Spleen (tissue), 11 donors: ENCODE measurements at regions not wholly inside any gene's neighbourhood (a gene's known extent, or its start where the extent isn't known, plus 50 kb on each side); places are given as distances from the start of the nearest gene placed in this dataset.
"Not testable (repeated sequence)": the region's sequence is repeated elsewhere in the genome, so short reads cannot be mapped to it uniquely, and the experiment has no call there.

Experiments
- DNase-seq: peaks from one replicate; pipeline ENCODE4 v3.0.0-alpha.2; 2020
- H3K27ac ChIP-seq, 8 donors: fragments of 200-600 bp; sonication (generic) in 7 of 8; 1 replicate in 4 of 8; 2 replicates in 4 of 8; pipeline versions ENCODE4 v1.5.0 to v1.8.0; 2016 to 2021; ENCODE audit warnings: inconsistent platforms in 4 of 8, mild to moderate bottlenecking in 4 of 8, moderate library complexity in 1 of 8
- H3K27me3 ChIP-seq, 7 donors: fragments of 200-600 bp; sonication (generic) in 6 of 7; replicated peaks in 1 of 7; 1 replicate in 4 of 7; 2 replicates in 3 of 7; pipeline versions ENCODE4 v1.5.0 to v1.8.0; 2016 to 2021; ENCODE audit warnings: inconsistent platforms in 3 of 7, mild to moderate bottlenecking in 1 of 7
- H3K36me3 ChIP-seq, 6 donors: fragments of 200-600 bp; sonication (generic) in 5 of 6; 1 replicate in 4 of 6; 2 replicates in 2 of 6; pipeline versions ENCODE4 v1.5.0 to v1.8.0; 2016 to 2021; ENCODE audit warnings: inconsistent platforms in 2 of 6
- H3K4me1 ChIP-seq, 6 donors: fragments of 200-600 bp; sonication (generic) in 5 of 6; 1 replicate in 3 of 6; 2 replicates in 3 of 6; pipeline versions ENCODE4 v1.5.0 to v1.8.0; 2016 to 2021; ENCODE audit warnings: inconsistent platforms in 3 of 6
- H3K4me3 ChIP-seq, 8 donors: fragments of 200-600 bp; sonication (generic) in 7 of 8; 1 replicate in 4 of 8; 2 replicates in 4 of 8; pipeline versions ENCODE4 v1.5.0 to v1.8.0; 2016 to 2021; ENCODE audit warnings: inconsistent platforms in 4 of 8, mild to moderate bottlenecking in 4 of 8, moderate library complexity in 2 of 8
- H3K9me3 ChIP-seq, 8 donors: fragments of 200-600 bp; sonication (generic) in 7 of 8; 1 replicate in 4 of 8; 2 replicates in 4 of 8; pipeline versions ENCODE4 v1.5.0 to v1.8.0; 2016 to 2021; ENCODE audit warnings: inconsistent platforms in 4 of 8
- POLR2A ChIP-seq, 3 donors: fragments of 450-650 bp; IDR thresholded peaks; one replicate each; pipeline ENCODE4 v1.5.1; 2017; ENCODE audit warnings: antibody characterized with exemption in 3 of 3, mild to moderate bottlenecking in 1 of 3
- POLR2AphosphoS5 ChIP-seq, 3 donors: sonication (generic); formaldehyde crosslinking; IDR thresholded peaks; one replicate each; pipeline ENCODE4 v1.5.1; 2017; ENCODE audit warnings: antibody characterized with exemption in 3 of 3
- WGBS, 5 donors: extraction: QIAGEN DNeasy Blood & Tissue Kit in 3 of 5; methylation state at CpG; one replicate each; pipeline versions ENCODE4 v1.1.5 to v1.1.7; 2013 to 2018; 5-methylcytosine and 5-hydroxymethylcytosine counted together
- intact Hi-C: fragments of 100-400 bp; cut with DNase I; formaldehyde crosslinking; loops from one replicate; pipeline ENCODE4 v1.15.0; 2023; ENCODE audit warnings: low total_unique reads
- TF ChIP-seq, protein P1 (sequence below), 11 experiments: fragments of 200-600 bp in 7 of 11; fragments of 450-650 bp in 4 of 11; sonication (generic) in 4 of 11; IDR thresholded peaks in 8 of 11; conservative IDR thresholded peaks in 3 of 11; 1 replicate in 7 of 11; 2 replicates in 4 of 11; pipeline versions ENCODE4 v1.4.0 to v1.8.0; 2016 to 2021; ENCODE audit warnings: antibody characterized with exemption in 11 of 11, inconsistent platforms in 4 of 11, mild to moderate bottlenecking in 1 of 11
- donor health status: healthy with polysubstance abuse.
- donor health status: DM: no; HTN: no; CAD: no; lungs with moderate emphysema.
- donor health status: DM: no; HTN: no; CAD: no.
- donor health status: Bipolar disorder and iron deficiency.
- donor health status: healthy.
- donor health status: DM: no; HTN: no; CAD: no.
- donor health status: DM: yes; HTN: yes; CAD: no.

DNA sequence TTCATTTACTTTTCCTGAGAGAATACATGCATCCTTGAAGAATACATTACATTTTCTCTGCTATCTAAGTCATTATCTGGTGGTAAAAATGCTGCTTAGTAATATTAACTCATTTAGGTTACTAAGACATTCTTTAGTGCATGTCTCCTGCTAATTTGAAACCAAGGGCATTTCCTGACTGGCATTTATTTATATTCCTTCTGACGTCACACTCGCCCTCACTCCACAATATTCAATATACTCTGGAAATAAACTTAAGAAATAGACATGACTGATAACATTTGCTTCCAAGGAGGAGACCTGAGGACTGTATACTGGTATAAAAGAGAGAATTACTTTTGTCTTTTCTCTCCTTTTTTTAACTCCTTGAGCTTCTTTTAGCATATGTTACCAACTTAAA lies 619.5 kb upstream of the SMIM31 start:
- intact Hi-C loops = no loop called here
- Histone ChIP-seq H3K36me3 (no peaks in the 10 kb centered on the region), H3K27ac (no peak overlapping the region), H3K4me1 (no peaks in the 10 kb centered on the region), H3K27me3 (no peaks in the 10 kb centered on the region), H3K9me3 (no peaks in the 10 kb centered on the region), H3K4me3 (no peak overlapping the region)
- TF ChIP-seq POLR2AphosphoS5 (IDR thresholded peaks at IDR 0.05) = no peak
- no peak for TF ChIP-seq POLR2A (IDR thresholded peaks at IDR 0.05)
- TF ChIP-seq, protein P1, sequence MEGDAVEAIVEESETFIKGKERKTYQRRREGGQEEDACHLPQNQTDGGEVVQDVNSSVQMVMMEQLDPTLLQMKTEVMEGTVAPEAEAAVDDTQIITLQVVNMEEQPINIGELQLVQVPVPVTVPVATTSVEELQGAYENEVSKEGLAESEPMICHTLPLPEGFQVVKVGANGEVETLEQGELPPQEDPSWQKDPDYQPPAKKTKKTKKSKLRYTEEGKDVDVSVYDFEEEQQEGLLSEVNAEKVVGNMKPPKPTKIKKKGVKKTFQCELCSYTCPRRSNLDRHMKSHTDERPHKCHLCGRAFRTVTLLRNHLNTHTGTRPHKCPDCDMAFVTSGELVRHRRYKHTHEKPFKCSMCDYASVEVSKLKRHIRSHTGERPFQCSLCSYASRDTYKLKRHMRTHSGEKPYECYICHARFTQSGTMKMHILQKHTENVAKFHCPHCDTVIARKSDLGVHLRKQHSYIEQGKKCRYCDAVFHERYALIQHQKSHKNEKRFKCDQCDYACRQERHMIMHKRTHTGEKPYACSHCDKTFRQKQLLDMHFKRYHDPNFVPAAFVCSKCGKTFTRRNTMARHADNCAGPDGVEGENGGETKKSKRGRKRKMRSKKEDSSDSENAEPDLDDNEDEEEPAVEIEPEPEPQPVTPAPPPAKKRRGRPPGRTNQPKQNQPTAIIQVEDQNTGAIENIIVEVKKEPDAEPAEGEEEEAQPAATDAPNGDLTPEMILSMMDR (IDR thresholded peaks at IDR 0.05 in 8 of 11, conservative IDR thresholded peaks at IDR 0.05 in 3 of 11) = no peak
- 71 to 86% (median 79%) methylated on average over 2 of the region's 2 CpGs for WGBS, 5 donors
- DNase-seq = no peak

DNA sequence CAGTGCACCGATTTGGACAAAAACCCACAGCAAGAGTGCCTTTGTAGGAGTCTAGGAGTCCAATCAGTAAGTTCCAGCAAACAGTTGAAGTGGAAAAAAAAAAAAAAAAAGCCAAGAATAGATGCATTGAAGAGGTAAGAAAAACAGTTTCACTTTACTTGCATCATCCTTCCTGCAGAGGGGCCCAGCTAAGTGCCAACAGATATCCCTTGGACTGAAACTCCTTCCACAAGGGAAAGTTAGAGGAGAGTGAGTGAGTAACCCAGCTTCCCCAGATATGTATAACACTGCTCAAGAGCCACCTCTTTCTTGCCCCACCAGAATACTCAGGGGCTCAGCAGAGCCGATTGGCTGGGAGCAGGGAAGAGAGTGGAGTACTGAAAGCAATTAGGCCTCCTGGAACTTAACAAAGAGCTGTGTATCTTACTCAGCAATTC lies 617.7 kb upstream of the SMIM31 start:
- H3K27ac ChIP-seq = no peak overlapping the region
- no peak for DNase-seq
- intact Hi-C loops = no loop called here
- H3K4me1 ChIP-seq = no peaks in the 10 kb centered on the region
- TF ChIP-seq, protein P1 (IDR thresholded peaks at IDR 0.05 in 8 of 11, conservative IDR thresholded peaks at IDR 0.05 in 3 of 11) = no peak
- no peak for TF ChIP-seq POLR2A (IDR thresholded peaks at IDR 0.05)
- no peak for TF ChIP-seq POLR2AphosphoS5 (IDR thresholded peaks at IDR 0.05)
- no peak overlapping the region for H3K4me3 ChIP-seq
- H3K27me3 ChIP-seq = no peaks in the 10 kb centered on the region
- H3K36me3 ChIP-seq = no peaks in the 10 kb centered on the region
- H3K9me3 ChIP-seq = no peaks in the 10 kb centered on the region
- WGBS, 5 donors = 61 to 79% (median 72%) methylated on average over 2 of the region's 2 CpGs

DNA sequence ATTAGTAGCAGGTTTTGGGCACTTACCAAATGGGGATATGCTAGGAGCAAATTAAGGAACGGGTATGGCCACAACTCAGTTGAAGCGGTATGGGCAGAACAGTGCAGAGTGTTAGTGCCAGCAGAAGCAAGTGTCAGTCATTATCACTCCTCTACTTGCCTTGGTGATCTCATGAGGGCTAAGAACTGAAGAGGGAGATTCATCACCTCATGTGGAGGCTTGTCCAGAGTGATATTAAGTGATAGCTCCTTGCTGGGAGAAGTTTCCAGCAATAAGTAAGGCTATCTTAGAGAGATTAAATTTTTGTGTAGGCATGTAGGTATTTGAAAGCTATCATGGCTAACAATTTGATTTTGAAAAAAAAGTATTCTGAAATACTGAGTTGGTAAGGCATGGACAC lies 615.4 kb upstream of the SMIM31 start:
- Histone ChIP-seq H3K27me3 (no peaks in the 10 kb centered on the region), H3K4me3 (no peak overlapping the region), H3K27ac (no peak overlapping the region), H3K36me3 (no peaks in the 10 kb centered on the region), H3K9me3 (peaks cover 0 to 6% (median 0%) of the 10 kb centered on the region in 8 donors), H3K4me1 (no peaks in the 10 kb centered on the region)
- intact Hi-C loops = no loop called here
- 76 to 90% (median 87%) methylated on average over 2 of the region's 2 CpGs for WGBS, 5 donors
- TF ChIP-seq, protein P1 (IDR thresholded peaks at IDR 0.05 in 8 of 11, conservative IDR thresholded peaks at IDR 0.05 in 3 of 11) = no peak
- no peak for TF ChIP-seq POLR2A (IDR thresholded peaks at IDR 0.05)
- no peak for TF ChIP-seq POLR2AphosphoS5 (IDR thresholded peaks at IDR 0.05)
- DNase-seq = no peak

DNA sequence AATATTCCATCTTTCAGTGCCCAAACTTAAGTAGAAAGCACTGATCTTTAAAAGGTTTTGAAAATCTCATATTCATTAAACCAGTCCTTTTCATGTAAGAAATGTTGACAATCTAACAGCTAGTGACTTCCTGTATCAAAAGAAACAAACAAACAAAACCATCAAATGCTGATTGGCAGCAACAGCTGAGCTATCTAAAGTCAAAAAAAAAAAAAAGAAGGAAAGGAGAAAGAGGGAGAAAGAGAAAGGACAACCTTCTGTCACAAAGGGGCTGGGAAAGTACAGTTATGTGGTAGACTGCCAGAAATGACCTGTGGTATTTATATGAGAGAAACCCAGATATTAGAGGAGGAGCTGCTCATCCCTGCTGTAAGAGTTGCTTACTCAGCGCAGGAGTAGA lies 614.6 kb upstream of the SMIM31 start:
- TF ChIP-seq POLR2A (IDR thresholded peaks at IDR 0.05) (no peak), POLR2AphosphoS5 (IDR thresholded peaks at IDR 0.05) (no peak)
- TF ChIP-seq, protein P1 (IDR thresholded peaks at IDR 0.05 in 8 of 11, conservative IDR thresholded peaks at IDR 0.05 in 3 of 11) = no peak
- Histone ChIP-seq H3K36me3 (no peaks in the 10 kb centered on the region), H3K9me3 (peaks cover 0 to 6% (median 0%) of the 10 kb centered on the region in 8 donors), H3K27ac (no peak overlapping the region), H3K4me1 (no peaks in the 10 kb centered on the region), H3K27me3 (no peaks in the 10 kb centered on the region), H3K4me3 (no peak overlapping the region)
- 92 to 100% (median 97%) methylated on average over 1 of the region's 1 CpG for WGBS, 5 donors
- intact Hi-C loops = no loop called here
- no peak for DNase-seq

DNA sequence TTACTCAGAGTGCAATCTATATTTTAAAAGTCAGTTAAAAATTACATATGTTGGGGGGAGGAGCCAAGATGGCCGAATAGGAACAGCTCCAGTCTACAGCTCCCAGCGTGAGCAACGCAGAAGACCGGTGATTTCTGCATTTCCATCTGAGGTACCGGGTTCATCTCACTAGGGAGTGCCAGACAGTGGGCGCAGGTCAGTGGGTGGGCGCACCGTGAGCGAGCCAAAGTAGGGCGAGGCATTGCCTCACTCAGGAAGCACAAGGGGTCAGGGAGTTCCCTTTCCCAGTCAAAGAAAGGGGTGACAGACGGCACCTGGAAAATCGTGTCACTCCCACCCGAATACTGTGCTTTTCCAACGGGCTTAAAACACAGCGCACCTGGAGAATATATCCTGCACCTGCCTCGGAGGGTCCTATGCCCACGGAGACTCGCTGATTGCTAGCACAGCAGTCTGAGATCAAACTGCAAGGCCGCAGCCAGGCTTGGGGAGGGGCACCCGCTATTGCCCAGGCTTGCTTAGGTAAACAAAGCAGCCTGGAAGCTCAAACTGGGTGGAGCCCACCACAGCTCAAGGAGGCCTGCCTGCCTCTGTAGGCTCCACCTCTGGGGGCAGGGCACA lies 612.1 kb upstream of the SMIM31 start:
- H3K27me3 ChIP-seq, H3K4me3 ChIP-seq, H3K9me3 ChIP-seq, H3K36me3 ChIP-seq, H3K4me1 ChIP-seq, DNase-seq, H3K27ac ChIP-seq, intact Hi-C loops: not testable (repeated sequence)
- 77 to 86% (median 82%) methylated on average over 19 to 20 of the region's 20 CpGs for WGBS, 5 donors
